ENCODE measurements at regions not wholly inside any gene's neighbourhood (a gene's known extent, or its start where the extent isn't known, plus 50 kb on each side); places are given as distances from the start of the nearest gene placed in this dataset.

- no peaks in the 10 kb centered on the region for H3K4me1 ChIP-seq
- peaks cover 0 to 5% (median 0%) of the 10 kb centered on the region in 4 donors for H3K27me3 ChIP-seq
- WGBS, result 93% methylated on average over 14 of the region's 23 CpGs
- peaks cover 0 to 14% (median 9%) of the 10 kb centered on the region in 4 donors for H3K9me3 ChIP-seq
- DNase-seq (ENCODE audit: extremely low spot score), result no peak
- intact Hi-C loops (cut with DNase I), result no loop called here
- no peak for TF ChIP-seq POLR2AphosphoS5 (IDR thresholded peaks at IDR 0.05)
- no peak for TF ChIP-seq EP300 (IDR thresholded peaks at IDR 0.05)
- TF ChIP-seq CTCF (IDR thresholded peaks at IDR 0.05), result no peak
- no peak for TF ChIP-seq POLR2A (IDR thresholded peaks at IDR 0.05; ENCODE audit: low read depth)
- H3K36me3 ChIP-seq, result no peaks in the 10 kb centered on the region
- no peak overlapping the region for H3K4me3 ChIP-seq
- no peak overlapping the region for H3K27ac ChIP-seq (replicated peaks in 1 of 4)
These were observed 205.6 kb downstream of the BCL11B start for GRCh38 chr14:99066378-99066777.

- H3K4me1 ChIP-seq, result no peaks in the 10 kb centered on the region
- DNase-seq (ENCODE audit: extremely low spot score), result peak; percentile 55
- H3K9me3 ChIP-seq, result peaks cover 0 to 15% (median 11%) of the 10 kb centered on the region in 4 donors
- H3K27ac ChIP-seq (replicated peaks in 1 of 4), result no peak overlapping the region
- TF ChIP-seq POLR2A (IDR thresholded peaks at IDR 0.05; ENCODE audit: low read depth), result no peak
- no peak for TF ChIP-seq POLR2AphosphoS5 (IDR thresholded peaks at IDR 0.05)
- no peak for TF ChIP-seq CTCF (IDR thresholded peaks at IDR 0.05)
- no peak for TF ChIP-seq EP300 (IDR thresholded peaks at IDR 0.05)
- H3K27me3 ChIP-seq, result peaks cover 0 to 5% (median 0%) of the 10 kb centered on the region in 4 donors
- no peaks in the 10 kb centered on the region for H3K36me3 ChIP-seq
- WGBS, result 83% methylated on average over 1 of the region's 2 CpGs
- no peak overlapping the region for H3K4me3 ChIP-seq
- intact Hi-C loops (cut with DNase I), result no loop called here
These were observed 204.7 kb downstream of the BCL11B start for GRCh38 chr14:99067141-99067920.

- Histone ChIP-seq H3K27ac (replicated peaks in 1 of 4) (no peak overlapping the region), H3K4me1 (no peaks in the 10 kb centered on the region), H3K27me3 (peaks cover 0 to 5% (median 0%) of the 10 kb centered on the region in 4 donors), H3K36me3 (no peaks in the 10 kb centered on the region), H3K4me3 (no peak overlapping the region), H3K9me3 (peaks cover 0 to 15% (median 11%) of the 10 kb centered on the region in 4 donors)
- peak; percentile 64 for DNase-seq (ENCODE audit: extremely low spot score)
- 98% methylated on average over 5 of the region's 5 CpGs for WGBS
- intact Hi-C loops (cut with DNase I), result no loop called here
- TF ChIP-seq EP300 (IDR thresholded peaks at IDR 0.05) (no peak), CTCF (IDR thresholded peaks at IDR 0.05) (no peak), POLR2AphosphoS5 (IDR thresholded peaks at IDR 0.05) (no peak), POLR2A (IDR thresholded peaks at IDR 0.05; ENCODE audit: low read depth) (no peak)
These were observed 204.1 kb downstream of the BCL11B start for GRCh38 chr14:99067927-99068326.

DNA sequence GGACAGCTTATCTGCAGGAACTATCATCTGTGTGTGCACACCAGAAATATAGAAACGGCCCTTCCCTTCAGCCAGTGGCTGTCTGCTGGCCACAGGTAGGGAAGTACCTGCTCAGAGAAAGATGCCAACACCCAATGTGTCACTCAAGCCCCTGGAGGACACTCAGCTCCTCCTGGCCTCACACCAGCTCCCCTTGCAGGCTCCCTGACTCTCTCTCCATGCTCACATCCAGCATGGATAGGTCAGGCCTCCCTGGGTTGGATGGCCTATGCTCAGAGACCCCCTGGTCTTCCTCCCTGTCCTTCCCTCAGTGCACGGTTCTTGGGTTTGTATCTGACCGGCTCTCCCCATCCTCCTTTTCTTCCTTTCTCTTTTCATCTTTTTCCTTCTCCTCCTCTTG is 202.1 kb downstream of the BCL11B start:
- H3K27ac ChIP-seq (replicated peaks in 1 of 4), result no peak overlapping the region
- TF ChIP-seq POLR2AphosphoS5 (IDR thresholded peaks at IDR 0.05), result no peak
- TF ChIP-seq EP300 (IDR thresholded peaks at IDR 0.05), result no peak
- TF ChIP-seq CTCF (IDR thresholded peaks at IDR 0.05), result no peak
- H3K4me3 ChIP-seq, result no peak overlapping the region
- H3K4me1 ChIP-seq, result no peaks in the 10 kb centered on the region
- DNase-seq (ENCODE audit: extremely low spot score), result peak; percentile 60
- H3K27me3 ChIP-seq, result peaks cover 0 to 5% (median 0%) of the 10 kb centered on the region in 4 donors
- peaks cover 0 to 15% (median 11%) of the 10 kb centered on the region in 4 donors for H3K9me3 ChIP-seq
- no peaks in the 10 kb centered on the region for H3K36me3 ChIP-seq
- intact Hi-C loops (cut with DNase I), result no loop called here
- 91% methylated on average over 2 of the region's 3 CpGs for WGBS
